Esophagus muscularis mucosa (tissue), 3 donors: ENCODE measurements at regions not wholly inside any gene's neighbourhood (a gene's known extent, or its start where the extent isn't known, plus 50 kb on each side); places are given as distances from the start of the nearest gene placed in this dataset.

Experiments
- EP300 ChIP-seq: sonication (generic); formaldehyde crosslinking; IDR thresholded peaks from one replicate; pipeline ENCODE4 v1.6.1; 2017; ENCODE audit warnings: antibody characterized with exemption
- TF ChIP-seq, protein P1 (sequence below), 3 experiments: fragments of 200-600 bp in 2 of 3; fragments of 450-650 bp in 1 of 3; sonication (generic) in 2 of 3; IDR thresholded peaks; one replicate each; pipeline ENCODE4 v1.5.1; 2017 to 2019; ENCODE audit warnings: antibody characterized with exemption in 3 of 3, mild to moderate bottlenecking in 2 of 3, moderate library complexity in 1 of 3

DNA sequence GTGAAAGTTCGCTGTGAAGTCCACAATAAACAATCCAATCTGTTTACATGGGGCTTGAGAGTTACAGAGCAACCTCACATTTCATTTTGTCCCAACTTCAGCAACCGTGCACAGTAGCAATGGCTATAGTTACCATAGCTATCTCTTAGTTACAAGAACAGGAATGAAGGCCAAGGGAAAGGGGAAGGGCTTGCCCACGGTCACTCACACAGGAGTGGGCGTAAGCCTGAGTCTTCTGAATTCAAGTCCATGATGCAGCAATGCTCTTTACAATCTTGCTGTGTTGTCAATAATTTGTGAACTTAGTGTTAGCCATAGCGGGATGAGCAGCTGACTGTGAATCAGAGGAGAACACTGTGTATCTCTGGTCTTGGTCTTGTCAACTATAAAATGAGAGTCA is 102.9 kb downstream of the ADAMTS15 start:
- TF ChIP-seq, protein P1, sequence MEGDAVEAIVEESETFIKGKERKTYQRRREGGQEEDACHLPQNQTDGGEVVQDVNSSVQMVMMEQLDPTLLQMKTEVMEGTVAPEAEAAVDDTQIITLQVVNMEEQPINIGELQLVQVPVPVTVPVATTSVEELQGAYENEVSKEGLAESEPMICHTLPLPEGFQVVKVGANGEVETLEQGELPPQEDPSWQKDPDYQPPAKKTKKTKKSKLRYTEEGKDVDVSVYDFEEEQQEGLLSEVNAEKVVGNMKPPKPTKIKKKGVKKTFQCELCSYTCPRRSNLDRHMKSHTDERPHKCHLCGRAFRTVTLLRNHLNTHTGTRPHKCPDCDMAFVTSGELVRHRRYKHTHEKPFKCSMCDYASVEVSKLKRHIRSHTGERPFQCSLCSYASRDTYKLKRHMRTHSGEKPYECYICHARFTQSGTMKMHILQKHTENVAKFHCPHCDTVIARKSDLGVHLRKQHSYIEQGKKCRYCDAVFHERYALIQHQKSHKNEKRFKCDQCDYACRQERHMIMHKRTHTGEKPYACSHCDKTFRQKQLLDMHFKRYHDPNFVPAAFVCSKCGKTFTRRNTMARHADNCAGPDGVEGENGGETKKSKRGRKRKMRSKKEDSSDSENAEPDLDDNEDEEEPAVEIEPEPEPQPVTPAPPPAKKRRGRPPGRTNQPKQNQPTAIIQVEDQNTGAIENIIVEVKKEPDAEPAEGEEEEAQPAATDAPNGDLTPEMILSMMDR (IDR thresholded peaks at IDR 0.05) = no peak
- TF ChIP-seq EP300 = no peak
